AG09309 (cell line): ENCODE measurements at regions not wholly inside any gene's neighbourhood (a gene's known extent, or its start where the extent isn't known, plus 50 kb on each side); places are given as distances from the start of the nearest gene placed in this dataset.

Experiments used
- DNase-seq: peaks from one replicate; pipeline ENCODE4 v3.0.0-alpha.2; 2010; ENCODE audit warnings: low read depth
- H3K4me3 ChIP-seq: 2 replicates; pipeline ENCODE4 v1.5.1; 2011; ENCODE audit warnings: mild to moderate bottlenecking, low read depth, low read length, moderate library complexity; ENCODE audit not compliant: control insufficient read depth
- CTCF ChIP-seq: IDR thresholded peaks from 2 replicates; pipeline ENCODE4 v1.5.1; 2011; ENCODE audit warnings: mild to moderate bottlenecking, low read depth, low read length, inconsistent platforms; ENCODE audit not compliant: insufficient read depth, control insufficient read depth; ENCODE audit errors: missing control alignments

GRCh38 chr3:6721491-6721890 is 139.4 kb upstream of the GRM7 start:
- no peak for DNase-seq
- no peak overlapping the region for H3K4me3 ChIP-seq
- no peak for TF ChIP-seq CTCF

- H3K4me3 ChIP-seq, result no peak overlapping the region
- TF ChIP-seq CTCF, result no peak
- DNase-seq, result no peak
These were observed 137.7 kb upstream of the GRM7 start for GRCh38 chr3:6723205-6723604.

GRCh38 chr3:6726811-6727210 is 134.1 kb upstream of the GRM7 start:
- no peak overlapping the region for H3K4me3 ChIP-seq
- no peak for DNase-seq
- TF ChIP-seq CTCF, result no peak

DNA sequence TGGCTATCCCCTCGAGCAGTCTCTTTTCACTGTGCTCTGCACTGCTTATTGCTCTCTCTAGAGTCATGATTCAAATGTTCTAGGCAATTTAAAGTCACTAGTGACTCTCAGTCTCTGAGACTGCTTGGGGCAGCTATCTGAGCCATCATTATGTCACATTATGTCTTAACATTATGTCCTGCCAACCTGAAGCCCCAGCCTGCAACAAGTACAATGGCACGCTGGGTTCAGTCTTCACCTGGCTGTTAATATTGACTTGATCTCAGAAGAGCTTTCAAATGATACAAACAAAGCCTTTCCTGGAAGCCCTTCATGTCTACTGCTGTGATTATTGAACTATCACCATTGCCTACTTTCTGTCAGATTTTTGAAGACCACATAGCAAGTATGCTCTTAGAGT is 128.1 kb upstream of the GRM7 start:
- no peak for TF ChIP-seq CTCF
- DNase-seq, result no peak
- H3K4me3 ChIP-seq, result no peak overlapping the region

- H3K4me3 ChIP-seq, result no peak overlapping the region
- DNase-seq, result no peak
- no peak for TF ChIP-seq CTCF
These were observed 127.1 kb upstream of the GRM7 start for GRCh38 chr3:6733699-6734394.

- no peak for DNase-seq
- H3K4me3 ChIP-seq, result no peak overlapping the region
- TF ChIP-seq CTCF, result no peak
These were observed 126.5 kb upstream of the GRM7 start for GRCh38 chr3:6734395-6734746.
